ENCODE measurements at regions not wholly inside any gene's neighbourhood (a gene's known extent, or its start where the extent isn't known, plus 50 kb on each side); places are given as distances from the start of the nearest gene placed in this dataset.

- H3K27me3 ChIP-seq (ENCODE audit: control insufficient read depth in 4 of 4, insufficient read depth in 4 of 4, low read length in 3 of 4), result no peaks in the 10 kb centered on the region
- no peak overlapping the region for H3K4me3 ChIP-seq (ENCODE audit: low read depth in 1 of 3, low read length in 3 of 3)
- H3K9ac ChIP-seq (ENCODE audit: low read depth in 1 of 2, low read length in 2 of 2), result no peak overlapping the region
- H3K9me3 ChIP-seq (ENCODE audit: control insufficient read depth in 4 of 4, low read length in 3 of 4), result no peaks in the 10 kb centered on the region
- peaks cover 1 to 21% (median 15%) of the 10 kb centered on the region in 4 donors for H3K4me1 ChIP-seq (ENCODE audit: control insufficient read depth in 4 of 4, insufficient read depth in 4 of 4, low read length in 3 of 4)
- WGBS, result 98% methylated on average over 1 of the region's 1 CpG
- H3K27ac ChIP-seq (ENCODE audit: low read depth in 1 of 2, low read length in 2 of 2), result no peak overlapping the region
- H3K36me3 ChIP-seq (ENCODE audit: control insufficient read depth in 4 of 4, insufficient read depth in 3 of 4, low read depth in 1 of 4, low read length in 3 of 4), result no peaks in the 10 kb centered on the region
- TF ChIP-seq GABPA (IDR thresholded peaks at IDR 0.05 in 1 of 2, conservative IDR thresholded peaks at IDR 0.05 in 1 of 2) (no peak), SP1 (IDR thresholded peaks at IDR 0.05) (no peak), FOXA1 (IDR thresholded peaks at IDR 0.05) (no peak), NR2F2 (IDR thresholded peaks at IDR 0.05) (no peak), RAD21 (IDR thresholded peaks at IDR 0.05) (no peak), FOXA2 (IDR thresholded peaks at IDR 0.05) (no peak), EGR1 (IDR thresholded peaks at IDR 0.05; ENCODE audit: low read depth in 2 of 2) (no peak), JUND (IDR thresholded peaks at IDR 0.05) (no peak), ZBTB33 (IDR thresholded peaks at IDR 0.05) (no peak), RXRA (IDR thresholded peaks at IDR 0.05) (no peak), REST (IDR thresholded peaks at IDR 0.05) (no peak), HNF4G (IDR thresholded peaks at IDR 0.05) (no peak), YY1 (IDR thresholded peaks at IDR 0.05) (no peak), TAF1 (conservative IDR thresholded peaks at IDR 0.05) (no peak)
- no peak for DNase-seq (ENCODE audit: low spot score)
These were observed 108.0 kb upstream of the GOT2 start for GRCh38 chr16:58842156-58842555.

- Histone ChIP-seq H3K27ac (ENCODE audit: low read depth in 1 of 2, low read length in 2 of 2) (no peak overlapping the region), H3K4me3 (ENCODE audit: low read depth in 1 of 3, low read length in 3 of 3) (no peak overlapping the region), H3K9ac (ENCODE audit: low read depth in 1 of 2, low read length in 2 of 2) (no peak overlapping the region), H3K4me1 (ENCODE audit: control insufficient read depth in 4 of 4, insufficient read depth in 4 of 4, low read length in 3 of 4) (peaks cover 1 to 9% (median 7%) of the 10 kb centered on the region in 4 donors), H3K9me3 (ENCODE audit: control insufficient read depth in 4 of 4, low read length in 3 of 4) (no peaks in the 10 kb centered on the region), H3K36me3 (ENCODE audit: control insufficient read depth in 4 of 4, insufficient read depth in 3 of 4, low read depth in 1 of 4, low read length in 3 of 4) (no peaks in the 10 kb centered on the region), H3K27me3 (ENCODE audit: control insufficient read depth in 4 of 4, insufficient read depth in 4 of 4, low read length in 3 of 4) (no peaks in the 10 kb centered on the region)
- DNase-seq (ENCODE audit: low spot score), result no peak
- TF ChIP-seq REST (IDR thresholded peaks at IDR 0.05), result no peak
- TF ChIP-seq HNF4A (conservative IDR thresholded peaks at IDR 0.05), result no peak
- TF ChIP-seq ZBTB33 (IDR thresholded peaks at IDR 0.05), result no peak
- TF ChIP-seq FOXA2 (IDR thresholded peaks at IDR 0.05), result no peak
- TF ChIP-seq SP1 (IDR thresholded peaks at IDR 0.05), result no peak
- TF ChIP-seq FOXA1 (IDR thresholded peaks at IDR 0.05), result no peak
- no peak for TF ChIP-seq MAX (IDR thresholded peaks at IDR 0.05)
- TF ChIP-seq CTCF (IDR thresholded peaks at IDR 0.05; ENCODE audit: low read depth, low read length, missing input control), result no peak
- no peak for TF ChIP-seq HNF4G (IDR thresholded peaks at IDR 0.05)
- 93% methylated on average over 3 of the region's 3 CpGs for WGBS
These were observed 103.8 kb upstream of the GOT2 start for GRCh38 chr16:58837950-58838349.

Data from liver (tissue), 8 donors.